C1 segment of cervical spinal cord (tissue), 14 donors: ENCODE measurements at regions not wholly inside any gene's neighbourhood (a gene's known extent, or its start where the extent isn't known, plus 50 kb on each side); places are given as distances from the start of the nearest gene placed in this dataset.

ENCODE experiments used
- DNase-seq, 14 donors: peaks; one replicate each; lab custom pipeline; 2025; lab: John Stamatoyannopoulos, UW

- DNase-seq: no peak
These were observed 55.4 kb downstream of the XCL1 start for GRCh38 chr1:168631671-168632400.

GRCh38 chr1:168634951-168635532, 58.6 kb downstream of the XCL1 start:
- no peak for DNase-seq

GRCh38 chr1:168636200-168636599, 59.8 kb downstream of the XCL1 start:
- peak in 1 of 14 donors; percentile 37 for DNase-seq

GRCh38 chr1:168636642-168637111, 60.3 kb downstream of the XCL1 start:
- peak in 1 of 14 donors; percentile 59 for DNase-seq

DNA sequence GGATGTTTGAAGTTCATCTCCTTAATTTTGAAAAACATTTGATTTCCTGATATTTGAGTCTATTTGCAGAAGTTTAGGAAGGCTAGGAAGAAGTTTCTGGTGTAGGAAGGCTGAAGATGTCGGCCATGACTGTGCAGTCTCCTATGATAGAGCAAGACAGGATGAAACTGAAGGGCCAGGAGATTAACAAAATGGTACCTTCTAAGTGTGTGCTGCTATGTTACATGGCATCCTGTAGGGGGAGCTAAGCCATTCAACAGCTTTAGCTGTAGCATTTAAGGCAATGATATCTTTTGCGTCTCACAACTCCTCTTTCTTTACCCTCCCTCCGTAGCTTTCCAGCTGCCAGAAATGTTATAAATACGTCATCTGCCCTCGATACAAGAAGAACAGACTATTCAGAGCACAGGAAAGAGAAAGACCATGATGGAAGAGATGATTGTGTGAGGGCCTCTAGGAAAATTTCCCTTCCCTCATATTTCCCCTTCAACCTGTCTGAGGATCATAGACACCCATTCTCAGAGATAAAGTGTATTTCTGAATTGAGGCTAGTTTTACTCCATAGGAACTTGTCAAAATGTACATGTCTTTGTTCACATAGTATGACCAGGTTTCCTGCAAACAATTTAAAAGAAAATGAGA, 61.1 kb downstream of the XCL1 start:
- peak in 1 of 14 donors; percentile 16 for DNase-seq

DNA sequence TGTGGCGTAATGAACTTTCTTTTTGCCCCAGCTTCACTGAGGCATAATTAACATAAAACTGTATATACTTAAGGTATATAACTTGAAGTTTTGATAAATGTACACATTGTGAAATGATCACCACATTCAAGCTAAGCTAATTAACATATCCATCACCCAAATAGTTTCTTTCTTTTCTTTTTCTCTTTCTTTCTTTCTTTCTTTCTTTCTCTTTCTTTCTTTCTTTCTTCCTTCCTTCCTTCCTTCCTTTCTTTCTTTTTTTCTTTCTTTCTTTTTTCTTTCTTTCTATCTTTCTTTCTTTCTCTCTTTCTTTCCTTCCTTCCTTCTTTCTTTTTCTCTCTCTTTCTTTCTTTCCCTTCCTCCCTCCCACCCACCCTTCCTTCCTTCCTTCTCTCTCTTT, 62.5 kb downstream of the XCL1 start:
- no peak for DNase-seq

- no peak for DNase-seq
These were observed 63.8 kb downstream of the XCL1 start for GRCh38 chr1:168640182-168640581.

DNA sequence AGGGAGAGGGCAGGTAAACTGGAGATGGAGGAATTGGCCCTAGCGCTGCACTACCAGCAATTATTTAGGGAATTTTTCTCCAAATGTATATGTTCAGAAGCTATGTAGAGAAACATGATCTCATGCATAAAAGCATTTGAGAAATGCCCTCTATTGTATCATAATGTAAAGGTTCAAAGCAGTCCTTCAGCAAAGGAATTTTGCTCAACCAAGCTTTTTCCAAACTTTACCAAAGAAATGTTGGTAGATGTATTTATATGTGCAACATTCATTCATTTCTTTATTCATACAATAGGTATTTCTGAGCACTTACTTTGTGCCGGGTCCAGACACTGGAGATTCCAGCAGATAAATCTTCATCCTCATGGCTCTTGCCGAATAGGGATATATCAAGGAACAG, 64.4 kb downstream of the XCL1 start:
- DNase-seq: no peak

DNA sequence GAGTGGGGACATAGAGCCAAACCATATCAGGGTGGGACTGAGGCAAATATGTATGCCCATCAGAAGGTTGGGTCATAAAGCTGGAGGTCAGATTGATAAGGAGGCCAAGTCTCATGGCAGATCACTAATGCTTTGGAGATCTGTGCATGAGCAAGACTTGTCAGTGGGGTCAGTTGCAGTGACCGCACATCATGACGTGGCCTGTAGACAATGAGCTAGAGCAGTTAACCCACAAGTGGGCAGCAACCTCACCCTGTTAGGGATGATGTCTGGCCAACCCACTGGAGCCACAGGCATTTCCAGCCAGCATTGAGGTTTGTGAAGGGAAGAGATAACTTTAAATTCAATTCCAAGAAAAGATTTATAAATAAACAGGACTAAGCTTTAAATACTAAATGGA, 66.7 kb downstream of the XCL1 start:
- no peak for DNase-seq
